Esophagus (tissue), 2 donors: ENCODE measurements at regions not wholly inside any gene's neighbourhood (a gene's known extent, or its start where the extent isn't known, plus 50 kb on each side); places are given as distances from the start of the nearest gene placed in this dataset.

Experiments
- H3K27ac ChIP-seq, 2 donors: one replicate each; pipeline ENCODE4 v1.5.1; 2013; ENCODE audit warnings: low read depth in 2 of 2, mild to moderate bottlenecking in 2 of 2, inconsistent platforms in 1 of 2, low read length in 1 of 2, moderate library complexity in 1 of 2
- H3K27me3 ChIP-seq, 2 donors: one replicate each; pipeline ENCODE4 v1.6.1; 2013; ENCODE audit warnings: low read length in 2 of 2, control low read depth in 1 of 2, mild to moderate bottlenecking in 1 of 2; ENCODE audit not compliant: insufficient read depth in 2 of 2, control insufficient read depth in 1 of 2
- H3K36me3 ChIP-seq, 2 donors: one replicate each; pipeline ENCODE4 v1.6.1; 2013; ENCODE audit warnings: low read length in 1 of 2; ENCODE audit not compliant: control insufficient read depth in 2 of 2, insufficient read depth in 2 of 2
- H3K4me1 ChIP-seq, 2 donors: one replicate each; pipeline ENCODE4 v1.6.1; 2013; ENCODE audit warnings: low read length in 1 of 2; ENCODE audit not compliant: control insufficient read depth in 2 of 2, insufficient read depth in 2 of 2
- H3K4me3 ChIP-seq, 2 donors: one replicate each; pipeline ENCODE4 v1.5.1; 2013; ENCODE audit warnings: low read length in 2 of 2, mild to moderate bottlenecking in 2 of 2, low read depth in 1 of 2, moderate library complexity in 1 of 2
- H3K9me3 ChIP-seq, 2 donors: one replicate each; pipeline ENCODE4 v1.6.1; 2013; ENCODE audit warnings: mild to moderate bottlenecking in 2 of 2, low read depth in 1 of 2, low read length in 1 of 2, moderate library complexity in 1 of 2; ENCODE audit not compliant: control insufficient read depth in 2 of 2, insufficient read depth in 1 of 2
- WGBS, 2 donors: extraction: QIAGEN DNeasy Blood & Tissue Kit; methylation state at CpG; one replicate each; pipeline ENCODE4 v1.1.7; 2013; 5-methylcytosine and 5-hydroxymethylcytosine counted together
- donor health status: healthy with polysubstance abuse.
- donor health status: Bipolar disorder and iron deficiency.

GRCh38 chr6:3958255-3958654 is 109.1 kb downstream of the FAM50B start:
- Histone ChIP-seq H3K4me1 (no peaks in the 10 kb centered on the region), H3K27ac (no peak overlapping the region), H3K4me3 (no peak overlapping the region), H3K9me3 (peaks cover 0 to 2% of the 10 kb centered on the region in 2 donors), H3K27me3 (peaks cover 0 to 2% of the 10 kb centered on the region in 2 donors), H3K36me3 (no peaks in the 10 kb centered on the region)
- 84 to 88% methylated on average over 7 of the region's 7 CpGs for WGBS, 2 donors

GRCh38 chr6:3959385-3959784 is 110.2 kb downstream of the FAM50B start:
- Histone ChIP-seq H3K4me3 (no peak overlapping the region), H3K36me3 (no peaks in the 10 kb centered on the region), H3K9me3 (peaks cover 0 to 2% of the 10 kb centered on the region in 2 donors), H3K27me3 (peaks cover 0 to 2% of the 10 kb centered on the region in 2 donors), H3K27ac (no peak overlapping the region), H3K4me1 (no peaks in the 10 kb centered on the region)
- 93 to 94% methylated on average over 8 of the region's 8 CpGs for WGBS, 2 donors

GRCh38 chr6:3960754-3961361 is 111.7 kb downstream of the FAM50B start:
- no peaks in the 10 kb centered on the region for H3K36me3 ChIP-seq
- 81 to 82% methylated on average over 5 of the region's 5 CpGs for WGBS, 2 donors
- no peak overlapping the region for H3K27ac ChIP-seq
- H3K4me3 ChIP-seq: no peak overlapping the region
- H3K27me3 ChIP-seq: peaks cover 0 to 2% of the 10 kb centered on the region in 2 donors
- no peaks in the 10 kb centered on the region for H3K4me1 ChIP-seq
- peaks cover 0 to 2% of the 10 kb centered on the region in 2 donors for H3K9me3 ChIP-seq

- no peaks in the 10 kb centered on the region for H3K36me3 ChIP-seq
- no peaks in the 10 kb centered on the region for H3K4me1 ChIP-seq
- 79 to 80% methylated on average over 7 of the region's 7 CpGs for WGBS, 2 donors
- peaks cover 0 to 2% of the 10 kb centered on the region in 2 donors for H3K9me3 ChIP-seq
- peaks cover 0 to 2% of the 10 kb centered on the region in 2 donors for H3K27me3 ChIP-seq
- no peak overlapping the region for H3K27ac ChIP-seq
- H3K4me3 ChIP-seq: no peak overlapping the region
Measured at GRCh38 chr6:3961581-3962215, 112.5 kb downstream of the FAM50B start.

GRCh38 chr6:3962291-3963280 is 113.4 kb downstream of the FAM50B start:
- Histone ChIP-seq H3K27ac (no peak overlapping the region), H3K27me3 (no peaks in the 10 kb centered on the region), H3K4me1 (no peaks in the 10 kb centered on the region), H3K36me3 (no peaks in the 10 kb centered on the region), H3K4me3 (no peak overlapping the region), H3K9me3 (peaks cover 0 to 2% of the 10 kb centered on the region in 2 donors)
- WGBS, 2 donors: 87 to 91% methylated on average over 7 of the region's 7 CpGs

GRCh38 chr6:3963426-3963825 is 114.3 kb downstream of the FAM50B start:
- 81 to 90% methylated on average over 4 of the region's 4 CpGs for WGBS, 2 donors
- no peaks in the 10 kb centered on the region for H3K36me3 ChIP-seq

GRCh38 chr6:3965071-3965718 is 113.7 kb downstream of the FAM217A start:
- Histone ChIP-seq H3K27me3 (no peaks in the 10 kb centered on the region), H3K9me3 (no peaks in the 10 kb centered on the region), H3K4me1 (no peaks in the 10 kb centered on the region), H3K36me3 (no peaks in the 10 kb centered on the region), H3K27ac (no peak overlapping the region), H3K4me3 (no peak overlapping the region)
- WGBS, 2 donors: 78 to 84% methylated on average over 12 of the region's 12 CpGs

More at GRCh38 chr6:3963426-3963825, 114.3 kb downstream of the FAM50B start:
- H3K4me3 ChIP-seq: no peak overlapping the region
- no peak overlapping the region for H3K27ac ChIP-seq
- H3K27me3 ChIP-seq: no peaks in the 10 kb centered on the region
- H3K9me3 ChIP-seq: no peaks in the 10 kb centered on the region
- H3K4me1 ChIP-seq: no peaks in the 10 kb centered on the region

GRCh38 chr6:3966426-3966825 is 112.5 kb downstream of the FAM217A start:
- Histone ChIP-seq H3K4me1 (no peaks in the 10 kb centered on the region), H3K4me3 (no peak overlapping the region), H3K36me3 (no peaks in the 10 kb centered on the region), H3K9me3 (no peaks in the 10 kb centered on the region), H3K27me3 (no peaks in the 10 kb centered on the region), H3K27ac (no peak overlapping the region)
- 85 to 89% methylated on average over 9 of the region's 9 CpGs for WGBS, 2 donors

GRCh38 chr6:3970097-3970496 is 108.8 kb downstream of the FAM217A start:
- Histone ChIP-seq H3K9me3 (no peaks in the 10 kb centered on the region), H3K36me3 (no peaks in the 10 kb centered on the region), H3K4me1 (no peaks in the 10 kb centered on the region), H3K4me3 (no peak overlapping the region), H3K27ac (no peak overlapping the region), H3K27me3 (no peaks in the 10 kb centered on the region)
- 82 to 96% methylated on average over 5 of the region's 5 CpGs for WGBS, 2 donors
